Sigmoid colon (tissue), 6 donors: ENCODE measurements at regions not wholly inside any gene's neighbourhood (a gene's known extent, or its start where the extent isn't known, plus 50 kb on each side); places are given as distances from the start of the nearest gene placed in this dataset.

ENCODE experiments used
- DNase-seq: peaks from one replicate; pipeline ENCODE4 v3.0.0-alpha.2; 2019
- H3K27ac ChIP-seq, 4 donors: fragments of 200-600 bp; sonication (generic); one replicate each; pipeline ENCODE4 v1.5.1; 2016 to 2019; ENCODE audit warnings: mild to moderate bottlenecking in 1 of 4
- H3K27me3 ChIP-seq, 3 donors: fragments of 200-600 bp; sonication (generic); one replicate each; pipeline ENCODE4 v1.5.1; 2019; ENCODE audit warnings: mild to moderate bottlenecking in 1 of 3
- H3K36me3 ChIP-seq, 4 donors: fragments of 200-600 bp; sonication (generic); one replicate each; pipeline ENCODE4 v1.5.1; 2016 to 2019
- H3K4me1 ChIP-seq, 4 donors: fragments of 200-600 bp; sonication (generic); one replicate each; pipeline ENCODE4 v1.5.1; 2017 to 2019
- H3K4me3 ChIP-seq, 4 donors: fragments of 200-600 bp; sonication (generic); one replicate each; pipeline ENCODE4 v1.5.1; 2017 to 2019; ENCODE audit warnings: mild to moderate bottlenecking in 2 of 4, moderate library complexity in 1 of 4
- H3K9me3 ChIP-seq, 4 donors: fragments of 200-600 bp in 3 of 4; sonication (generic) in 3 of 4; one replicate each; pipeline versions ENCODE4 v1.5.1 to v1.6.1; 2013 to 2019
- EP300 ChIP-seq, 4 donors: sonication (generic); formaldehyde crosslinking; IDR thresholded peaks; one replicate each; pipeline ENCODE4 v1.6.1; 2017; ENCODE audit warnings: antibody characterized with exemption in 4 of 4
- POLR2A ChIP-seq, 2 donors: fragments of 450-650 bp; IDR thresholded peaks; one replicate each; pipeline ENCODE4 v1.6.1; 2016; ENCODE audit warnings: antibody characterized with exemption in 2 of 2, mild to moderate bottlenecking in 2 of 2, moderate library complexity in 2 of 2
- POLR2AphosphoS5 ChIP-seq, 4 donors: sonication (generic); formaldehyde crosslinking; IDR thresholded peaks; one replicate each; pipeline ENCODE4 v1.6.1; 2017; ENCODE audit warnings: antibody characterized with exemption in 4 of 4
- whole genome bisulfite sequencing, 2 donors: extraction: QIAGEN DNeasy Blood & Tissue Kit; methylation state at CpG; one replicate each; pipeline ENCODE4 v1.1.7; 2013; 5-methylcytosine and 5-hydroxymethylcytosine counted together
- intact Hi-C: fragments of 100-400 bp; cut with DNase I; formaldehyde crosslinking; loops from one replicate; pipeline ENCODE4 v1.15.1; 2023
- TF ChIP-seq, protein P1 (sequence below), 4 experiments: fragments of 450-650 bp in 3 of 4; fragments of 200-600 bp in 1 of 4; IDR thresholded peaks; one replicate each; pipeline ENCODE4 v1.5.1; 2016 to 2019; ENCODE audit warnings: antibody characterized with exemption in 4 of 4, mild to moderate bottlenecking in 3 of 4, moderate library complexity in 2 of 4
- donor health status: healthy with polysubstance abuse.
- donor health status: healthy.

DNA sequence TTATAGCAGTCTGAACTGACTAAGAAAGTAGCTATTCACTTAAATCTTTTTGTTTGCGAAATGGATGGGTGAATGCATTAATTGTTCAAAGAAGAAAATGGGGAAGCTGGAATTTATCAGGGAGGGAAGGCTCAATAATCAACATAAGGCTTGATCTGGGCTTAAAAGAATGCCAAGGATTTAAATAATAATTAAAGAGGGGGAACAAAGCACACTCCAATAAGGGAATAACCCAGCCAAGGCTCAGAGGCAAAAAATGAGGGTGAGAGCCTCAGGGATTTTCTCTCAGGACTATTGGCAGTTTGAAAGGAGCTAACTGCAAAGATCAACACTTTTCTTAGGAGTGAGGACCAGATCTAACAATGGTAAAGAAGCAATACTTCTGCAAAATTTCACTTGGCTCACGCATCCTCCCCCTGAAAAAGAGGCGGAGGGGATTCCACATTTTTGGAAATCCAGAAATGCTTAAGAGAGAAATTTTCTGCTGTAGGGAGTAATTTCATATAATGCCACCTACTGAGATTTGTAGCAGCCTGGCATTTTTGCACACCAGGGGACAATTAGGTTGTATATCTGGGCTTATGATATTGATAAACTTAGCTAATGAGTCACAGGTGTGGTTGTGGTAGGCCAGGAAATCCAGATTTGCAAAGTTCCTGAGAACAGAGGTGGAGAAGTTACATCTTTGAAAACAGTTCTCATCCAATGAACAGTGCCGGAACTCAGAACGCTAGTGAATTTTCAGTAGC is 405.1 kb downstream of the TUSC7 start:
- H3K4me1 ChIP-seq = no peaks in the 10 kb centered on the region
- H3K27ac ChIP-seq = no peak overlapping the region
- H3K4me3 ChIP-seq = no peak overlapping the region
- H3K9me3 ChIP-seq = no peaks in the 10 kb centered on the region
- TF ChIP-seq POLR2AphosphoS5 (IDR thresholded peaks at IDR 0.05) = no peak
- TF ChIP-seq POLR2A (IDR thresholded peaks at IDR 0.05) = no peak
- no peak for TF ChIP-seq EP300 (IDR thresholded peaks at IDR 0.05)
- TF ChIP-seq, protein P1, sequence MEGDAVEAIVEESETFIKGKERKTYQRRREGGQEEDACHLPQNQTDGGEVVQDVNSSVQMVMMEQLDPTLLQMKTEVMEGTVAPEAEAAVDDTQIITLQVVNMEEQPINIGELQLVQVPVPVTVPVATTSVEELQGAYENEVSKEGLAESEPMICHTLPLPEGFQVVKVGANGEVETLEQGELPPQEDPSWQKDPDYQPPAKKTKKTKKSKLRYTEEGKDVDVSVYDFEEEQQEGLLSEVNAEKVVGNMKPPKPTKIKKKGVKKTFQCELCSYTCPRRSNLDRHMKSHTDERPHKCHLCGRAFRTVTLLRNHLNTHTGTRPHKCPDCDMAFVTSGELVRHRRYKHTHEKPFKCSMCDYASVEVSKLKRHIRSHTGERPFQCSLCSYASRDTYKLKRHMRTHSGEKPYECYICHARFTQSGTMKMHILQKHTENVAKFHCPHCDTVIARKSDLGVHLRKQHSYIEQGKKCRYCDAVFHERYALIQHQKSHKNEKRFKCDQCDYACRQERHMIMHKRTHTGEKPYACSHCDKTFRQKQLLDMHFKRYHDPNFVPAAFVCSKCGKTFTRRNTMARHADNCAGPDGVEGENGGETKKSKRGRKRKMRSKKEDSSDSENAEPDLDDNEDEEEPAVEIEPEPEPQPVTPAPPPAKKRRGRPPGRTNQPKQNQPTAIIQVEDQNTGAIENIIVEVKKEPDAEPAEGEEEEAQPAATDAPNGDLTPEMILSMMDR (IDR thresholded peaks at IDR 0.05) = no peak
- H3K27me3 ChIP-seq = no peaks in the 10 kb centered on the region
- intact Hi-C loops = no loop called here
- WGBS, 2 donors = 95 to 96% methylated on average over 5 of the region's 5 CpGs
- no peak for DNase-seq
- no peaks in the 10 kb centered on the region for H3K36me3 ChIP-seq

DNA sequence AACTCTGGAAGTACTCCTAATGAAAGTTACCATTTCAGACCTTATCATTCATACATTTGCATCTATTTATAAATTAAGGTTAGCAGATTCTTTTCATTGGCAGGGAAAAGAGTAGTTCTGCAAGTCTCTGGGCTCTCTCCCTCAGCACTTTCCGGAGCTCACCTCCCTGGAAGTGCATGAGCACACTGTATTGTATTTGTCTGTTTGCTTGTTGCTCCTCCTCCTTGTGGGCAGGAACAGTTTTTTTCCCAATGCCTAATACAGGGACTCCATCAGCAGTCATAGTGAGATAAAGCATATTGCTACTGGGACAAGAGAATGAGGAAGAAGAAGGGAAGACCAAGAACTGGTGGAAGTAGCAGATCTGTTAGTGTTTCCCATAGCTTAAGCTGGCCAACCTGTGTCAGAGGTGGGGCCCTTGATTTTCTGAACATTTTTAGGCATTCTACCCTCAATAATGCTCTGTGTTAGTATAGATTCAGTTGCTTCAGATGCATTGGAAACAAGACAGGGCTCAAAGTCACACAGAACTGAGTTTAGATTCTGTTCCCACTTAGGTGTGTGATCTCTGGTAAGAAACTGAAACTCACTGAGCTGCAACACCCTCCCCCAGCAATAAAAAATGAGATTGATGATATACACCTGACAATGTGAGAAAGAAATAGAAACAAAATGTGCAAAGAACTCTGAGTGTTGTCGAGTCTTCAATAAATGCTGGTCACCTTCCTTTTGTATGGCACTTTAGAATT is 407.8 kb downstream of the TUSC7 start:
- TF ChIP-seq EP300 (IDR thresholded peaks at IDR 0.05) (no peak), POLR2AphosphoS5 (IDR thresholded peaks at IDR 0.05) (no peak), POLR2A (IDR thresholded peaks at IDR 0.05) (no peak)
- TF ChIP-seq, protein P1 (IDR thresholded peaks at IDR 0.05) = no peak
- no peak overlapping the region for H3K27ac ChIP-seq
- intact Hi-C loops = no loop called here
- H3K4me1 ChIP-seq = no peaks in the 10 kb centered on the region
- H3K9me3 ChIP-seq = no peaks in the 10 kb centered on the region
- no peak overlapping the region for H3K4me3 ChIP-seq
- WGBS, 2 donors = 31 to 68% methylated on average over 2 of the region's 2 CpGs
- no peaks in the 10 kb centered on the region for H3K27me3 ChIP-seq
- no peak for DNase-seq
- no peaks in the 10 kb centered on the region for H3K36me3 ChIP-seq

DNA sequence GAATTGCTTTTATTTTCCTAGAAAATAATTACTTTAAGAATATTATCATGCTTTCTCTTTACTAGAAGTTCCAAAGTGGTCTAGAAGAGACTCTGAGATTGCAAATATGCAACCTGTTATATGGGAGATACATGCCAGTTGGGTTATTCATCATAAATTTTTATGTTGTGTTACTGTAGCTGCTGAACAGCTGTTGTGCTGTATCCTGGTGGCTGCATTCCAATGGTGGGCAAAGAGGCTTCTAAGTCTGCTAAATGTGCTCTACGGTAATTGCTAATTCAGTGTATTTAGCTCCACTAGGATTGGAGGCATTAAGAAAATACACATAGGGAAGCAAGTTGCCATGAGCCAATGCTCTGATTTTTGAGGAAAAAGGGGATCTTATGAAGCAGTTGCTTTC is 409.0 kb downstream of the TUSC7 start:
- no peak for DNase-seq
- H3K9me3 ChIP-seq = no peaks in the 10 kb centered on the region
- TF ChIP-seq POLR2AphosphoS5 (IDR thresholded peaks at IDR 0.05) (no peak), POLR2A (IDR thresholded peaks at IDR 0.05) (no peak), EP300 (IDR thresholded peaks at IDR 0.05) (no peak)
- TF ChIP-seq, protein P1 (IDR thresholded peaks at IDR 0.05) = no peak
- H3K27me3 ChIP-seq = no peaks in the 10 kb centered on the region
- H3K4me1 ChIP-seq = no peaks in the 10 kb centered on the region
- intact Hi-C loops = no loop called here
- H3K27ac ChIP-seq = no peak overlapping the region
- no peaks in the 10 kb centered on the region for H3K36me3 ChIP-seq
- H3K4me3 ChIP-seq = no peak overlapping the region
- 77 to 82% methylated on average over 1 of the region's 1 CpG for WGBS, 2 donors

DNA sequence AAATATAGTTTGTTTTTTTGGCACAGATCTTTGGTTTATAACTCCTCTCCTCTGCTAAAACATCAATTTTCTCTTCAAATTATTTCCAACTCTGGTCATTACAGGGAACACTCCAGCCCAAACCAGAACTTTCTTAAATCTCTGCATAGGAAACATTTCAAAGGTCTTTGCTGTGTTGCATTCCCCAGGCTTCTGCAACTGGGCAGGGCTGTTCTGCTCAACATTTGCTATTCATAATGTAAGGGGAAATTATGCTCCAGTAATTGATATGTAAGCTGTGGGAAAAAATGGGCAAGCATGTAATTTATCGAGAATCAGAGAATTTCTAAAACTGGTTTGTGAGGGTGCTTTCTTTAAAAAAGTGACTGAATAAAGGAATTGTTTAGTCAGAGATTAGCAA is 410.4 kb downstream of the TUSC7 start:
- Histone ChIP-seq H3K27me3 (no peaks in the 10 kb centered on the region), H3K4me1 (no peaks in the 10 kb centered on the region), H3K4me3 (no peak overlapping the region), H3K27ac (no peak overlapping the region), H3K36me3 (no peaks in the 10 kb centered on the region), H3K9me3 (no peaks in the 10 kb centered on the region)
- 90 to 91% methylated on average over 1 of the region's 1 CpG for WGBS, 2 donors
- intact Hi-C loops = no loop called here
- no peak for DNase-seq
- TF ChIP-seq EP300 (IDR thresholded peaks at IDR 0.05) (no peak), POLR2AphosphoS5 (IDR thresholded peaks at IDR 0.05) (no peak), POLR2A (IDR thresholded peaks at IDR 0.05) (no peak)
- TF ChIP-seq, protein P1 (IDR thresholded peaks at IDR 0.05) = no peak
